GM21717 (cell line): ENCODE measurements at regions not wholly inside any gene's neighbourhood (a gene's known extent, or its start where the extent isn't known, plus 50 kb on each side); places are given as distances from the start of the nearest gene placed in this dataset.

Experiments
- ATAC-seq: cut with Tn5 transposase; IDR thresholded peaks from one replicate; pipeline ENCODE4 v1.9.1; 2021; ENCODE audit warnings: mild to moderate bottlenecking, moderate library complexity; ENCODE audit not compliant: unreplicated experiment

DNA sequence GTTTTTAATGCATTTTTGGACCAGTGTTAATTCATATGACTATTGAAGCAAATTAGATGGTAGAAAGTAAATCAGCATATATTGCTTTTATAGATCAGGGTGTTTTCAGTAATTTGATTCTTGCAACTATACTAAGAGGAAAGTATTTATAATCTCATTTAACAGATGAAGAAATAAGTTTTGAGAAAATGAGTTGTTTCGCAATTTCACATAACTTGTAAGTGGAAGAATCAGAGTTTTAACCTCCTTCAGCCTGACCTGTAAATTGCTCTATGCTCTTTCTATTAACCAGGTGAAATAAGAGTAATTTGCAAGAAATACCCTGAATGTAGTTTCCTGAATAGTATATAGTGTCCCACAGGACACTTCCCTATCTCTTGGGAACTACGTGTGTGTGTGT, 1106.8 kb upstream of the RAG2 start:
- ATAC-seq: no peak

DNA sequence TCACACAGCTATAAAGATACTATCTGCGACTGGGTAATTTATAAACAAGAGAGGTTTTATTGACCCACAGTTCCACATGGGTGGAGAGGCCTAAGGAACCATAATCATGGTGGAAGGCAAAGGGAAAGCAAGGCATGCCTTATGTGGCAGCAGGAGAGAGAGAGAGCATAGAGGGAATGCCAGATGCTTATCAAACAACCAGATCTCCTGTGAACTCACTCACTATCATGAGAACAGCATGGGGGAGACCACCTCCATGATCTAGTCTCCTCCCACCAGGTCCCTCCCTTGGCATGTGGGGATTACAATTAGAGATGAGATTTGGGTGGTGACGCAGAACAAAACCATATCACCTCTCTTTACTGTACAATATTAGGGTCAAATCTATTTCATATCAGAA, 1101.6 kb upstream of the RAG2 start:
- ATAC-seq: no peak

DNA sequence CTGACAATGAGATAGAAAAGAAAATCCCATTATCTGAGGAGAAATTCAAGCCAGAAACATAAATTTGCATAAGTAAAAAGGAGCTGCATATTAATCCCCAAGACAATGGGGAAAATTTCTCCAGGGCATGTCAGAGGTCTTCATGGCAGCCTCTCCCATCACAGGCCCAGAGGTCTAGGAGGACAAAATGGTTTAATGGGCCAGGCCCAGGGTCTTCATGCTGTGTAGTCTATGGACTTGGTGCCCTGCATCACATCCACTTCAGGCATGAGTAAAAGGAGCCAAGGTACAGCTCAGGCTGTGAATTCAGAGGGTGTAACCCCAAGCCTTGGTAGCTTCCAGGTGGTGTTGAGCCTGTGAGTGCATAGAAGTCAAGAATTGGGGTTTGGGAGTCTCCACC, 1097.2 kb upstream of the RAG2 start:
- no peak for ATAC-seq

DNA sequence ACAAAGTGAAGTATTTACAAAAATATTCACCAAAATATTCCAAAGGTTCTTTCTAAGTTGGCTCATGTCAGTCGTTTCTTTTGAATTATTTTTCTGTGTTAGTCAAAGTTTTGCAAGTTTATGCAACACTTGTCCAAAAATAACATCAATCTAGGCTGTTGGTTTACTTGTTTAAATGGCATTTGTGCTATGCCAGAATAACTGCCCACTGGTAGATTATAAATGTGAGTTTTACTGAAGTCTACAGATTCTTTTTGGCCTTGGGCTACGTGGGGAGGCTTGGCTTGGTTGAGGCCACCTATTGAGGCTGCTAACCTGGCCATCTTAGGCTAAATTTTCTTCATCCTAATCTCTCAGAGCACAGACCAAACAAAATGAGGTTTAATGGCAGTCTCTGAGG, 1091.9 kb upstream of the RAG2 start:
- no peak for ATAC-seq

DNA sequence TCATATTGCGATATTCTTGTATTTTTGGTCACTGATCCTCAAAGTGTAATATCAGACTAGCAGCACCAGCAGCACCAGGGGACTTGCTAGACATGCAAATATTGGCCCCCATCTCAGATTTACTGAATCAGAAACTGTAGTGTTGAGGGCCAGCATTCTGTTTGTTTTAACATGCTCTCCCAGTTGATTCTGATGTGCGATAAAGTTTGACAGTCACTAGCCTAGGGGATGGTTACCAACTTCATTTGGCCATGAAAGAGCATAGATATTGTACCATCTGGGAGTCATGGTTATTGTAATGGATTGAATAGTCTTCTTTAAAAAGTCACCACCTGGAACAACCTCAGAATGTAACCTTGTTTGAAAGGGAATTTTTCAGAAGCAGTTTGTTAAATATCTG, 1090.4 kb upstream of the RAG2 start:
- ATAC-seq: no peak

DNA sequence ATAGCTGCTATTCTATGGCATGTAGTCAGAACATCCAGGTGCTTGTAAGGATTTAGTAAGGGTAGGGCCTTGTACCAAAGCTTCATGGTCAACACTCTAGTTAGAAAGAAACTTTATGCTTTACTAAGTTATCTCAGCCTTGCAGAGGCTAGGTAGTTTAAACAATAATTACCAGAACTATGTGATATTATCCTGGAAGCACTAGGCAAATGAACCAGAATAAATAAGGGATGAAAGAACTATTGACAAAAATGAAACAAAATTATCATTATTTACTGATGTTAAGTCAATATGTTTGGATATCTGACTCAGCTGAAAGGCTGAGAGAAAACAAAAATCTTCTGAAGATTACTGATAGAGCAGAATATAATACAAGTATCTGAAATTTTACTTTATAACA, 1089.1 kb upstream of the RAG2 start:
- ATAC-seq: no peak

DNA sequence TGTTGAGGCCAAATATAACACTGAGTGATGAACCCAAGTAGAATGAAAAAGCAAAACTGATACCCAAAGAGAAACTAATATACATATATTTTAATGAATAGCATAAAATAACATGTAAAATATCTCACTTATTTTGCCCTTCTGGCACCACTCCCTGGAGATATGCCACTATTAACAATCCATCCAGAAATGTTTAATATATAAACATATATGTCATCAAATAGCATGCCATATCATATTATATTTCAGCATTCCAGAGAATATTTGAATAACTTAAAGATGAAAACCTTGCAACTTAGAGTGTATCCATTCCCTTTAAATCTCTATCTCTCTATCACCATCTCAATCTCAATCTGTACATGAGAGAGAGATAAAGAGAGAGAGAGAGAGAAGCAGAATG, 1073.3 kb upstream of the RAG2 start:
- ATAC-seq: no peak

DNA sequence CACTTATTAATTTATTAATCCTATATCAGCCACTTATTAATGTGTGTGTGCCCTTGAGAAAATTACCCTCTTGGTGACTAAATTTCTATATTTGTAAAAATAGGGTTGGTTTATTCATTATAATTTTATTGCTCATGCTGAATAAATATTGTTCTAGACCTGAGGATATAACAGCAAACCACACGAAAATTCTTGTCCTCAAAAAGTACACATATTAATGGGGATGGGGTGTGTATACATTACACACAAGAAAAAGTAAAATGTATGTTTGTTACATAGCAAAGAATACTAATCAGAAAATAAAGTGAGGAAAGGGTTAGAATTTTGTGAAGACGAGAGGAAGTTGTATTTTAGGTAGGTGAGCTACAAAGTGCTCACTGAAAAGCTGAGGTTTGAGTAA, 1068.9 kb upstream of the RAG2 start:
- no peak for ATAC-seq

DNA sequence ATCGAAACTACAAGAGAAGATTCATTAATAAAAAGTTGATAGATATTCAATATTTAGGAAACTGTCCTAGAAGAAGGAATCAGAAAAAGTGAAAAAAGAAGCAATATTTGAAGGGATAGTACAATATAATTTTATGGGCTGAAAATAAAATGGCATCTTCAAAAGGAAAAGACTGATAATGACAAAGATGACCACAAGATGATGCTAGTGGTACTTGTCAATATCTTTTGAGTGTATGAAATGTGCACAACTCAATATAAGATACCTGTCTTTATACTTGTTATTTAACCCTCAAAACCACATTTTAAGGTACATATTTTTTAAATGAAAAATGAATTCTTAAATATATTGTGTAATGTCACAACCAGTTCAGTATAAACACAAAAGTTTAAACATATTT, 1059.6 kb upstream of the RAG2 start:
- no peak for ATAC-seq

DNA sequence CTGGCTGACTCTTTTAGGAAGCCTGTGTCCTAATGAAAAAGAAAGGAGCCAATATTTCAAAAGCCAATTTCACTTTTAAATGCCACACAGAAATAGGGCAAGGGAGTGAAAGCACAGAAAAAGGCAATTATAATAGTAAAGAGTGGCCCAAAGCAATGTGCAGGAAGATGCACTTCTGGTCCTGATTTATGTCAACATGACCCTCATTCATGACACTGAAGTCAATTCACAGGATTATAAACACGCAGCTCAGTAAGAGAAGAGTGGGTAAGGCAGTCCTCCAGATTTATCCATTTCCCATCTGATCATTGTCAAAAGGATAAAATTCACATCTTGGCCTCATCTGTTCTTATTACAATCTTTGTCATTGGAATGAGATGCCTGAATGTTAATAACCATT, 1049.7 kb upstream of the RAG2 start:
- no peak for ATAC-seq

DNA sequence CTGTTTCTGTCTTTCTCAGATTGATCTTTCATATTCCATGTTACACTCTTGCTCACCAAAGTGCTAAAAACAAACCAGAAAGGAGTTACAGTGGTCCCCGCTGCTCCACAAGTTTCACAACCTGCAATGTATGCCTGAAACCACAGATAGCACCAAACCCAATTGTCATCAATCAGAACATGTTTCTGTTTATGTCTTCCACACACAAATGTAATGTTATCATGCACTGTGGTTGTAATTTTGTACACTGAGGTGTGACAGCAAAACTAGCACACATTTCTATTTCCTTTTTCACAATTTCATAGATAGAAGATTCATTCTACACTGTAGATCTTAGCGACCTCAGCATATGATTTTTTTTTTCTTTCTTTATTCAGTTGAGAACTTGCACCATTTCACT, 1045.9 kb upstream of the RAG2 start:
- no peak for ATAC-seq

DNA sequence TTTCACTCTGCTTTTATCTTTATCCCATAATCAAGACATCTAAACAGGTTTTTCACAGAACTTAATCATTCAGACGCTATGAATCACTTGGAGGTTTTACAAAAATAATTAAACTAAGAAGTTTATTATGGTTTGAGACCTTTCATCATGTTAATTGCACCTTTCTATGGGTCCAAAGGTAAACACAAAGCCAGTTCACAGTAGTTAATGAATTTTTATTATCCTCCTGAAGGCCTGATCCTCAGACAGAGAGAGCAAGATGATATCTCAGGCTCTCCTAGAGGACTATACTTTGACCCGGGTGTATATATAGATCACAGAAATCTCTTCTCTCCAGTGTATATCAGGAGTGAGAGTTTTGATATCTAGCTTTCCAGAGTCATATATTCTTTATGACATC, 1044.3 kb upstream of the RAG2 start:
- no peak for ATAC-seq

DNA sequence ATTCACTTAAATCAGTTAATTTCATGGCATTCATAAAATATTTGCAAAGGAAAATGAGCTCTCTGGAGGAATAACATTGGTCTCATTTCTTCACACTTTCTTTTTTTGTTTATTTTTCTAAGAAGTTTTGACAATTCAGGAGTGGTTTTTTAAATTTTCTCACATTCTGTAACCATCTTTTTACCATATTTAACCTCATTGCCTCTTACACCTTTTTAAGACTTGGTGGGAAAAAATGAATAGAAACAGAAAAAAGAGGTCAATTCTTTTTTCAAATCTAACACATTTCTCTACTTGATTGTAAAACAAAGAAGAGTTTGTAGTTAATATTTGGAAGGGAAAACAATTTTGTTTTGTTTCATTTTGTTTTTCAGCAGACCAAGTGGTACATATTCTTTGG, 1034.7 kb upstream of the RAG2 start:
- ATAC-seq: no peak

DNA sequence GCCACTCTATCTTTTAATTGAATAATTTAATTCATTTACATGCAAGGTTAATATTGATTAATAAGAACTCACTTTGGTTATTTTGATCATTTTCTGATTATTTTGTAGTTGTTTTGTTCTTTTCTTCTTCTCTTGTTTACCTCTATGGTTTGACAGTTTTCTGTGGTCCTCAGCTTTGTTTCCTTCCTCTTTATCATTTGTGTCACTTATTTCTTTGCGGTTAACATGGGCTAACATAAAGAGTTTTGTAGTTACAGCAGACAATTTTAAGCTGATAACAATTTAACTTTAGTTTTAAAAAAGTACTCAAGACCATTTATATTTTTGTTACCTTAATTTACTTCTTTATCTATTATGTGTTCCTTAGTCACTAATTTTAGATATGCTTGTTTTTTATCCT, 1032.8 kb upstream of the RAG2 start:
- no peak for ATAC-seq

DNA sequence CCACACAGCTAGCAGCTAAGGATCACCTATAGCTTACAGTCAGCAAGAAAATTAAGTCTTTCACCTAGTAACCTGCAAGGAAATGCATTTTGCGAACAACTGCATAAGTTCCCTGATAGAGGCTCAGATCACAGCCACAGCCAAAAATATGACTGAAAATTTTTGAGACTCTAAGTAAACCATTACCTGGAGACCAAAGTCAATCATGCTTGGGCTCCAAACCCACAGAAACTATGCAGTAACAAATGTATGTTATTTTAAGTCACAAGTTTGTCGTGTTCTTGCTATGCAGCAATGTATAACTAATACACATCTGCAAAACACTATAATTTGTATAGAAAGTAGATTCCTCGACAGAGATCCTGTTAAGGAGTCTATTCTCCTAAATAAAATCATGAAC, 1025.7 kb upstream of the RAG2 start:
- no peak for ATAC-seq

DNA sequence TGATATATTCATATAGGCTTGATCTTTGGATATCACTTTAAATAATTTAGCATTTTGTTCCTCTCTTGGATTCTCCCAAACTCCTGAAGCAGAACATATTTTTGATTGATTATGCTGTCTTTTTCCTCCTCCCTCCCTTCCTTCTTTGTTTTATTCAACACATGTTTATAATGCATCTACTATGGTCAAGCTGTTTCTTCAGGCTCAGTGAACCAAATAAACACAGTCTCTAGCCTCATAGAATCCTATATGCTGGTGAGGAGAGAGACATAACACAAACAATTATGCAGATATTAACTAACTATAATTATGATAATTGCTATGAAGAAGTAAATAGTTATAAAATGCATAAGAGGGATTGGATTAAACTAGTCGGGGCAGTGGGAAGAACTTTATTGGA, 1023.6 kb upstream of the RAG2 start:
- ATAC-seq: no peak

DNA sequence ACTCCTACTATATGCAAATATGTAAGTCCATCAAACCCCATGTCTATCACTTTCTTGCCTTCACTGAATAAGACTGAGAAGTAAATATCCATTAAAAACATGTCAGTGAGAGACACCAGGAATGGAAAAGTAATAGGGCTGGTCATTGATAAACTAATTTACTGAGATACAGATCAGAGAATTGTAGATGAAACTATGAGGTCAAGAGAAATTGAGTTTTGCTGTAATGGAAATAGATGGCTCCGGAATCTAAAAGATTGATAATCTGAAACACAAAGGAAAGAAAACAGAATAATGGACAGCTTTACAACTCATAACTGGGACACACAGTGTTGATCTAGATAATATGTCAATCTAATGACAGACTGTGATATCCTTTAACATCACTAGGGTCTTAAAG, 1018.3 kb upstream of the RAG2 start:
- ATAC-seq: no peak

DNA sequence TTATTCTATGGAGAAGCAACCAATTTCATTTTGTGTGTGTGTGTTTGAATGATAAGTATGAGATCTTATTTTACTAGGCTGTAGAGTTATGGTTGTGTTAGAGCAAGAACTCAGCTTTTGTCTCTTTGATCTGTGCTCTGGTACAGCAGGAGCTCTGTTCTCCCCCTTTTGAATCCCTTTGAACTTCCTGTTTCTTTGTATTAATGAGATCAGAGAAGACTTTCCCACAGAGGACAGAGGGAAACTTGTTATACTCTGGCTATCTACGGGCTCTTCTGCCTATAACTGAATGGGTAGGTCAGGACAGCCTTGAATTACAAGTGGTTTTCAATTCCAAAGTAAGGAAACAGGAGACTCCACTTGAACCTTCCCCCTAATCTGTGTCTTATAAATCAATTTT, 1015.0 kb upstream of the RAG2 start:
- no peak for ATAC-seq

DNA sequence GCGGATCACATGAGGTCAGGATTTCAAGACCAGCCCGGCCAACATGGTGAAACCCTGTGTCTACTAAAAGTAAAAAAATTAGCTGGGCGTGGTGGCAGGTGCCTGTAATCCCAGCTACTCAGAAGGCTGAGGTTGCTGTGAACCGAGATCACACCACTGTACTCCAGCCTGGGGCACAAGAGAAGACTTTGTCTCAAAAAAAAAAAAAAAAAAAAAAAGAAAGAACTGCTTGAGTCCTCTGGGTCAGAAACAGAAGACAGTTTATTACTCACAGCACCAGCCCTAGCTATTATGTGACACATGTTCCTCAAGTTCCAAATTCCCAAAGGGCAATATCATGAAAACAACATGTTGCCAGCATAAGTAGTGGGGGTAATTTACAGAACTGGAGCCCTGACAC, 1014.1 kb upstream of the RAG2 start:
- no peak for ATAC-seq

DNA sequence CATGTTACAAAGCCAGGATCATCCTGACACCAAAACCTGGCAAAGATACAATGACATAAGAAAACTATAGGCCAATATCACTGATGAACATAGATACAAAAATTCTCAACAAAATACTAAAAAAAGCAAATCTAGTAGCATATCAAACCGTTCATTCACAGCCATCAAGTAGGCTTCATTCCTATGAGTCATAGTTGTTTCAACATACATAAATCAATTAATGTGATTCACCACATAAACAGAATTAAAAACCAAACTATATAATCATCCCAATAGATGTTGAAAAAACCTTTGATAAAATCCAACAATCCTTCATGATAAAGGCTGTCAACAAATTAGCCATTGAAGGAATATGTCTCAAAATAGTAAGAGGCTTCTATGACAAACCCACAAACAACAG, 1007.2 kb upstream of the RAG2 start:
- ATAC-seq: no peak

DNA sequence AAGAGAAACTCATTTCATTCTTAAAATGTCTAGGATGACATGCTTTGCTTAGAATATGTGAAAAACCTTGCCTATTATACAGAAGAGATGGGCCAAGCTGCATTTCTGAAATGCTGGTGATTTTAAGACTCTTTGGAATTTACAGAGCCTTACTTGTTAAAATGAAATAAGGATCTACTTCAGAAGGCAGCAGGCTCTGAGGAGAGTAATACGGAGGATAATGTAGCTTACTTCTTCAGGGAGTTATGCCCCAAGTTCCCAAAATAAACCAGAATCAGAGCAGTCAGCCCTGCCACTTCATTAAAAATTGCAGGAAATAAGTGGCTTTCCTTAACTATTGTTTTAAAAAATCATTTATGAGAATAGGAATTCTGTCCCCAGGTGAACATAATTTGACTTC, 1000.3 kb upstream of the RAG2 start:
- ATAC-seq: no peak

DNA sequence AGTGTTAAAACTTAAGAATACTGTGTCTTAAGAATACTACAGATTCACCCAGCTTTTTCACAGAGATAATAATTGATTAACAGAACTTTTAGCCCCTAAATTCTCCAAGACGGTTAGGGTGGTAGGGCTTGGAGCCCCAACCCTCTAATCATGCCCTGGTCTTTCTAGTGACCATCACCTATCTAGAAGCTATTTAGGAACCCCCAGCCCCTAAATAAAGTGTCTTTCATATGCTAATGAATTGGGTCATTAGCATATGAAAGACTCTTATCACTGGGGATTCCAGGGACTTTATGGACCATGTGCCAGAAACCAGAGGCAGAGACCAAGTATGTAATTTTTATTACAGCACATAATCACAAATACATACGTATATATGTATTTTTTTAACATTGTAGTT, 999.7 kb upstream of the RAG2 start:
- ATAC-seq: no peak

DNA sequence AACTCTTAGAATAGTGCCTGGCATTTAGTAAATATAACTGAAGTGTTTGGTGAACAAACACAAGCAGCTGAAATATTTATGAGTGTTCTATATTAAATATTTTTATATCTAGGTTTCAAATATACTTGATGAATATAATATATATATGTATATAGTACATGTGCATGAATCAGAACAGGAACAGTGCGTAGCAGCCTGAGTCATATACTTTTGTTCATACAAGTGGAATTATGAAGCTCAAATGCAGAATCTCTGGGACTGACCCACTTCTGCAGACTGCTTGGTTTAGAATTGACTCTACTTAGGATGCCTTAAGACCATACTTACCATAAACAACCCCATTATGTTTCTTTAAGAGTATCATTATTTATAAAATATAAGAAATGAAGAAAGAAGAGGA, 997.8 kb upstream of the RAG2 start:
- no peak for ATAC-seq

DNA sequence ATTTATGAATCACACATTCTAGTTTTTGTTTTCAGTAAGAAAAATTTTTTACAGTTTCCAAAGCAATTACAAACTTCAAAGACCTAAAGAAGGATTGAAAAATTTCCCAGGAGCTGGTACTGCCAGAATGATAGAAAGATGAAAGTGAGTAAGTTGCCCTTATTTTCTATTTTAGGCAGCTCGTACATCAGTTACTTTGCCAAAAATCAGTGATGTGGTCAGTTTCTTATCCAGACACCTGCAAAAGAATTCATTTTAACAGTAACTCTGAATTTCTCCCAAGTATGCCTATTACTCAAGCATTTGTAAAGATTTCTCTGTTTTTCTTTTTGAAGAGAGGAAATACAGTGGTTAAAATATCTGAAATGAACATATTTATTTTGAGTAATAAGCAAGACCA, 976.3 kb upstream of the RAG2 start:
- no peak for ATAC-seq
